Activated B cell treated with CpG ODN at 0.5 μM for 24 hours (primary cell): ENCODE measurements at regions not wholly inside any gene's neighbourhood (a gene's known extent, or its start where the extent isn't known, plus 50 kb on each side); places are given as distances from the start of the nearest gene placed in this dataset.

Experiments used
- ATAC-seq: fragments of 200-7000 bp; cut with Tn5 transposase; one replicate; pipeline ENCODE4 v1.10.0; 2021; ENCODE audit warnings: low read depth, mild to moderate bottlenecking, moderate library complexity
- CTCF ChIA-PET: fragments of 350-600 bp; sonication (Branson Sonifier 250); formaldehyde crosslinking; loops from one replicate; lab custom pipeline; 2021; ENCODE audit warnings: antibody characterized with exemption; lab: Charles Lee
- POLR2A ChIA-PET: fragments of 350-600 bp; sonication (Branson Sonifier 250); formaldehyde crosslinking; loops from one replicate; lab custom pipeline; 2021; ENCODE audit warnings: antibody characterized with exemption; lab: Charles Lee
- DNase-seq: peaks from one replicate; pipeline ENCODE4 v3.0.0; 2022
- H3K27ac Mint-ChIP-seq: one replicate; pipeline ENCODE4 v1.8.0; 2020; ENCODE audit warnings: mixed read lengths
- H3K27me3 Mint-ChIP-seq: one replicate; pipeline ENCODE4 v1.8.0; 2021; ENCODE audit warnings: mixed read lengths
- H3K36me3 Mint-ChIP-seq: one replicate; pipeline ENCODE4 v1.8.0; 2021; ENCODE audit warnings: low read depth, mixed read lengths
- H3K4me1 Mint-ChIP-seq: one replicate; pipeline ENCODE4 v1.8.0; 2021; ENCODE audit warnings: mixed read lengths
- H3K4me3 Mint-ChIP-seq: one replicate; pipeline ENCODE4 v1.8.0; 2020; ENCODE audit warnings: mild to moderate bottlenecking, mixed read lengths
- H3K9me3 Mint-ChIP-seq: one replicate; pipeline ENCODE4 v1.8.0; 2020; ENCODE audit warnings: mixed read lengths
- intact Hi-C: fragments of 100-400 bp; cut with micrococcal nuclease; formaldehyde crosslinking; loops from one replicate; pipeline ENCODE4 v1.15.1; 2024
- TF ChIP-seq, protein P1 (sequence below): fragments of 200-600 bp; IDR thresholded peaks from one replicate; pipeline ENCODE4 v1.8.0; 2022; ENCODE audit warnings: antibody characterized with exemption, mild to moderate bottlenecking

DNA sequence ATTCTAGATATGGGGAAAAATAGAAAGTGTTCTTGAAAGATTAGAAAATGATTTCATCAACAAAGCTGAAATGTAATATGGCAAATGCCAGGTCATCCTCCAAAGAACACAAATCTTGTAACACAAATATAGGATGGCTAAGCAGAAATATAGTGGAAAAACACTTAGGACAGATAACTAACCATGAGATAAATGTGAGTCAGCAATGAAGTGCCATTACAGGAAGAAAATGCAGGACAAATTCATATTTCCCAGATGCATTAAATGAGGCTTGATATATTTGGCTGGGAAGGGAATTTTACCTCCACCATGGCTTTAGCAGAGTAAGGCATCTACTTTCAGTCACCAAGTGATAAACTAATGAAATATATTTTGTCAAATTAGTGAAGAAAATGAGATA, 92.8 kb upstream of the SEMA6D start:
- ChIA-PET POLR2A (no interaction called here), CTCF (no interaction called here)
- intact Hi-C loops: no loop called here
- no peaks in the 10 kb centered on the region for H3K4me1 Mint-ChIP-seq
- H3K4me3 Mint-ChIP-seq: no peak overlapping the region
- no peaks in the 10 kb centered on the region for H3K27me3 Mint-ChIP-seq
- TF ChIP-seq, protein P1, sequence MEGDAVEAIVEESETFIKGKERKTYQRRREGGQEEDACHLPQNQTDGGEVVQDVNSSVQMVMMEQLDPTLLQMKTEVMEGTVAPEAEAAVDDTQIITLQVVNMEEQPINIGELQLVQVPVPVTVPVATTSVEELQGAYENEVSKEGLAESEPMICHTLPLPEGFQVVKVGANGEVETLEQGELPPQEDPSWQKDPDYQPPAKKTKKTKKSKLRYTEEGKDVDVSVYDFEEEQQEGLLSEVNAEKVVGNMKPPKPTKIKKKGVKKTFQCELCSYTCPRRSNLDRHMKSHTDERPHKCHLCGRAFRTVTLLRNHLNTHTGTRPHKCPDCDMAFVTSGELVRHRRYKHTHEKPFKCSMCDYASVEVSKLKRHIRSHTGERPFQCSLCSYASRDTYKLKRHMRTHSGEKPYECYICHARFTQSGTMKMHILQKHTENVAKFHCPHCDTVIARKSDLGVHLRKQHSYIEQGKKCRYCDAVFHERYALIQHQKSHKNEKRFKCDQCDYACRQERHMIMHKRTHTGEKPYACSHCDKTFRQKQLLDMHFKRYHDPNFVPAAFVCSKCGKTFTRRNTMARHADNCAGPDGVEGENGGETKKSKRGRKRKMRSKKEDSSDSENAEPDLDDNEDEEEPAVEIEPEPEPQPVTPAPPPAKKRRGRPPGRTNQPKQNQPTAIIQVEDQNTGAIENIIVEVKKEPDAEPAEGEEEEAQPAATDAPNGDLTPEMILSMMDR: no peak
- DNase-seq: no peak
- ATAC-seq: no peak
- no peak overlapping the region for H3K27ac Mint-ChIP-seq
- H3K36me3 Mint-ChIP-seq: no peaks in the 10 kb centered on the region
- no peaks in the 10 kb centered on the region for H3K9me3 Mint-ChIP-seq

DNA sequence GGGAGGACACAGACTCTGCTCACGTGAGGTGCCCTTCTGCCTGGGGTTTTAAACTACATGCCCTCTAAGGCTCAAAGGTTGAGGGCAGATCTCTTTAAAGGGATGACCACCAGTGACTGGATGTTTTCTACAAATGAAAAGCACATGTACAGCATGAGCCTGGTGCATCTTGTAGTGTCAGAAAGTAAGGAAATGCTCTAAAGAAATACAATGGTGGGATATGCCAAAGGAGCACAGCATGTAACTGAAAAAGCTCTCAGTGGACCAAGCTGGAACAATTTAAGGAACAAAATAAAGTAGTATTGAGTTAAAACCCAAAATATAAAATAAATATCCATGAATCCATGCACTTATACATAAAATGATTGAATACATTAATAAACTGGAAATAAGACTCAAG, 78.3 kb upstream of the SEMA6D start:
- TF ChIP-seq, protein P1: no peak
- ChIA-PET POLR2A (no interaction called here), CTCF (no interaction called here)
- H3K27me3 Mint-ChIP-seq: no peaks in the 10 kb centered on the region
- no peak overlapping the region for H3K4me3 Mint-ChIP-seq
- ATAC-seq (no peak), DNase-seq (no peak)
- H3K4me1 Mint-ChIP-seq: no peaks in the 10 kb centered on the region
- no peaks in the 10 kb centered on the region for H3K36me3 Mint-ChIP-seq
- intact Hi-C loops: no loop called here
- H3K27ac Mint-ChIP-seq: no peak overlapping the region
- no peaks in the 10 kb centered on the region for H3K9me3 Mint-ChIP-seq

GRCh38 chr15:47640079-47640478, 77.2 kb upstream of the SEMA6D start:
- TF ChIP-seq, protein P1: no peak
- no peak overlapping the region for H3K27ac Mint-ChIP-seq
- no peak for ATAC-seq
- no peaks in the 10 kb centered on the region for H3K4me1 Mint-ChIP-seq
- no peaks in the 10 kb centered on the region for H3K27me3 Mint-ChIP-seq
- DNase-seq: no peak
- POLR2A ChIA-PET: no interaction called here
- CTCF ChIA-PET: no interaction called here
- intact Hi-C loops: no loop called here
- H3K4me3 Mint-ChIP-seq: no peak overlapping the region
- H3K36me3 Mint-ChIP-seq: no peaks in the 10 kb centered on the region
- no peaks in the 10 kb centered on the region for H3K9me3 Mint-ChIP-seq

GRCh38 chr15:47640901-47641300, 76.4 kb upstream of the SEMA6D start:
- no peaks in the 10 kb centered on the region for H3K36me3 Mint-ChIP-seq
- no peak overlapping the region for H3K27ac Mint-ChIP-seq
- ChIA-PET POLR2A (no interaction called here), CTCF (no interaction called here)
- intact Hi-C loops: no loop called here
- no peaks in the 10 kb centered on the region for H3K4me1 Mint-ChIP-seq
- no peaks in the 10 kb centered on the region for H3K27me3 Mint-ChIP-seq
- no peak for ATAC-seq
- no peak for DNase-seq
- no peaks in the 10 kb centered on the region for H3K9me3 Mint-ChIP-seq
- H3K4me3 Mint-ChIP-seq: no peak overlapping the region
- TF ChIP-seq, protein P1: no peak

GRCh38 chr15:47644722-47645121, 72.6 kb upstream of the SEMA6D start:
- ChIA-PET CTCF (no interaction called here), POLR2A (no interaction called here)
- TF ChIP-seq, protein P1: no peak
- H3K9me3 Mint-ChIP-seq: no peaks in the 10 kb centered on the region
- intact Hi-C loops: no loop called here
- no peak for ATAC-seq
- no peak for DNase-seq
- no peaks in the 10 kb centered on the region for H3K4me1 Mint-ChIP-seq
- no peaks in the 10 kb centered on the region for H3K27me3 Mint-ChIP-seq
- H3K27ac Mint-ChIP-seq: no peak overlapping the region
- H3K36me3 Mint-ChIP-seq: no peaks in the 10 kb centered on the region
- H3K4me3 Mint-ChIP-seq: no peak overlapping the region
